SK-N-MC (cell line): ENCODE measurements at regions not wholly inside any gene's neighbourhood (a gene's known extent, or its start where the extent isn't known, plus 50 kb on each side); places are given as distances from the start of the nearest gene placed in this dataset.

Source experiments
- DNase-seq: peaks from one replicate; pipeline ENCODE4 v3.0.0-alpha.2; 2011; ENCODE audit warnings: low read depth, low spot score
- H3K27ac ChIP-seq: fragments of 200-600 bp; sonication (generic); 2 replicates; pipeline ENCODE4 v1.5.1; 2016; ENCODE audit warnings: mixed run types
- H3K36me3 ChIP-seq: fragments of 200-600 bp; sonication (generic); 2 replicates; pipeline ENCODE4 v1.6.1; 2017; ENCODE audit warnings: antibody characterized with exemption, low read length, mixed read lengths; ENCODE audit not compliant: insufficient read depth
- H3K4me3 ChIP-seq: fragments of 200-600 bp; sonication (generic); 2 replicates; pipeline ENCODE4 v1.5.1; 2016
- H3K9ac ChIP-seq: fragments of 200-600 bp; sonication (generic); 2 replicates; pipeline ENCODE4 v1.8.0; 2017; ENCODE audit warnings: mixed run types, mixed read lengths; ENCODE audit not compliant: insufficient read length
- H3K9me3 ChIP-seq: fragments of 200-600 bp; sonication (generic); 2 replicates; pipeline ENCODE4 v1.6.1; 2017; ENCODE audit warnings: low read depth, mild to moderate bottlenecking, antibody characterized with exemption, low read length, moderate library complexity, mixed read lengths
- EZH2 ChIP-seq: fragments of 200-600 bp; sonication (generic); IDR thresholded peaks from one replicate; pipeline ENCODE4 v1.6.1; 2017; ENCODE audit warnings: antibody characterized with exemption
- FOXP2 ChIP-seq: optimal IDR thresholded peaks from 2 replicates; pipeline ENCODE3; 2011; ENCODE audit warnings: mild to moderate bottlenecking, moderate library complexity; ENCODE audit not compliant: insufficient read depth; ENCODE audit errors: extremely low read length, control extremely low read depth
- POLR2AphosphoS5 ChIP-seq: IDR thresholded peaks from 2 replicates; pipeline ENCODE4 v1.6.1; 2012; ENCODE audit warnings: mild to moderate bottlenecking, low read depth, low read length, borderline replicate concordance

DNA sequence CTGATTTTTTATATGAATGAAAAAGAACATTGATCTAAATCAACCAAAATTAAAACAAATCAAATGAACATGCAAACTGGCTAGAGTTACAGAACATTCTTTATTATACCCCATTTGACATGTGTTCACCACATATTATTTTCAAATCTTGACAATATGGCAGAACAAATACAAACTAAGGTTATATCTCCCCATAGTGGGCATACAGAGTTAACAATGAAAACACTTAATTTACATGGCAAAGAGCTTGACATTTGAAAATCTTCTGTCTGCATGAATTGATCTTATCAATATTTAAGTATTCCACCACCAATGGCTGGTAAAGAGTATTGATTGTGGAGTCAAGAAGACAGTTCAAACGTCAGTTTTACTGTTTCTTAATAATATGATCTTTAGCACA, 197.9 kb upstream of the ANO3 start:
- H3K27ac ChIP-seq = no peak overlapping the region
- no peak overlapping the region for H3K9ac ChIP-seq
- H3K36me3 ChIP-seq = no peaks in the 10 kb centered on the region
- H3K4me3 ChIP-seq = no peak overlapping the region
- DNase-seq = no peak
- no peaks in the 10 kb centered on the region for H3K9me3 ChIP-seq
- TF ChIP-seq EZH2 (no peak), FOXP2 (no peak), POLR2AphosphoS5 (no peak)

DNA sequence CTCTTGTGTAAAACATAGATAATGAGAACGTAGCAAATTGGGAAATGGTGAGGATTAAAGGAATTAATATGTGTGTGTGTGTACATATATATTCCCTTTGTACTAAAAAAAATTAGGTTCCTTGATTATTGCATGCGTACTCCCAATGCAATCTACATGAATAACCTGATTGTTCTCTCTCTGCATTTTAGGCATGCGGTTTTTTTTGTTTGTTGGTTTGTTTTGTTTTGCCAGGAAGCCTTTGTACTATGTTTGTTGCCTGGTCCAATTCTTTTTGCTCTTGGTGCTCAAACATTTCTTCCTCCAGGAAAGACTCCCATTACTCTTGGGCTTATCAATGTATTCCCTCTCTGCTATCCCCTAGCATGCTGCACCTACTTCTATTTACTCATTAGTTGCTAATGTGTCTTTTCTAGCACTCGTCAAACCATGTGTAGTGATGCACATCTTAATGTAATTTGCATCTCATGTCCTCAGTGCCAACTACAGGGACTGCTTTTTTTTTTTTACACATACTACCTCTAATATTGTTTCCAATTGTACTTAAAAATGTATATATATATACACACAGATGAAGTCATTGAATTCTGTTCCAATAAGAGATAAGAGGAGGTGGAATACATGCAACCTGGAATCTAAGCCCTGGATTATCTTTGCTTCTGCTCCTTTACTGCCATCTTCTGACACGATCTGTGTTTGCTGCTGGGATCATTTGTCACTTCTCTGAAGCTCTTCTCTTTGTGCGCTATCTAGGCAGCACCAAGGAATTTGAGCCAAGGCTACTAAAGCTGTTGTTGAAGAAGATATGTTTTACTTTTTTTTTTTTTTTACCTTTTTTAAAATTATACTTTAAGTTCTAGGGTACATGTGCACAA, 197.2 kb upstream of the ANO3 start:
- Histone ChIP-seq H3K36me3 (no peaks in the 10 kb centered on the region), H3K9me3 (no peaks in the 10 kb centered on the region), H3K27ac (no peak overlapping the region), H3K4me3 (no peak overlapping the region), H3K9ac (no peak overlapping the region)
- TF ChIP-seq EZH2 (no peak), POLR2AphosphoS5 (no peak), FOXP2 (no peak)
- DNase-seq = no peak

GRCh38 chr11:26137651-26138050, 194.3 kb upstream of the ANO3 start:
- Histone ChIP-seq H3K36me3 (no peaks in the 10 kb centered on the region), H3K4me3 (no peak overlapping the region), H3K9ac (no peak overlapping the region), H3K27ac (no peak overlapping the region), H3K9me3 (no peaks in the 10 kb centered on the region)
- no peak for DNase-seq
- no peak for TF ChIP-seq FOXP2
- TF ChIP-seq POLR2AphosphoS5 = no peak
- TF ChIP-seq EZH2 = no peak

DNA sequence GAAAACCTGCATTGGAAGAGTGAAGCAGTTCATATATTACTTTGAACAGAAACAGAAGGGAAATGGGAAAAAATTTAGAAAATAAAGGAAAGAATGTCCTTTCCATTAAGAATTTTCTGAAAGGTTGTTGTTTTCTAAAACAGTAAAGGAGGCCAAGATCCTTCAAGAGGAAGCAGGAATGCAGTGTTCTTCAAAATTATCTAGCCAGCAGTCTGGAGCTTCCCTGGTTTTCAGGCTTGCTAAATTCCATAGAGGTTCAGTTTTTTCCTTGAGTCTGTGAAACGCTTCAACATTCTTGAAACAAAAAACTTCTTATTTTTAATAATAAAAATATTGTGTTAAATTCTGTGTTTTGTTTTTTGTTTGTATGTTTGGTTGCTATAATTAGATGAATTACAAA, 189.0 kb upstream of the ANO3 start:
- no peaks in the 10 kb centered on the region for H3K36me3 ChIP-seq
- no peak overlapping the region for H3K9ac ChIP-seq
- H3K4me3 ChIP-seq = no peak overlapping the region
- no peak for DNase-seq
- no peak overlapping the region for H3K27ac ChIP-seq
- TF ChIP-seq FOXP2 = no peak
- TF ChIP-seq POLR2AphosphoS5 = no peak
- no peak for TF ChIP-seq EZH2
- H3K9me3 ChIP-seq = no peaks in the 10 kb centered on the region

DNA sequence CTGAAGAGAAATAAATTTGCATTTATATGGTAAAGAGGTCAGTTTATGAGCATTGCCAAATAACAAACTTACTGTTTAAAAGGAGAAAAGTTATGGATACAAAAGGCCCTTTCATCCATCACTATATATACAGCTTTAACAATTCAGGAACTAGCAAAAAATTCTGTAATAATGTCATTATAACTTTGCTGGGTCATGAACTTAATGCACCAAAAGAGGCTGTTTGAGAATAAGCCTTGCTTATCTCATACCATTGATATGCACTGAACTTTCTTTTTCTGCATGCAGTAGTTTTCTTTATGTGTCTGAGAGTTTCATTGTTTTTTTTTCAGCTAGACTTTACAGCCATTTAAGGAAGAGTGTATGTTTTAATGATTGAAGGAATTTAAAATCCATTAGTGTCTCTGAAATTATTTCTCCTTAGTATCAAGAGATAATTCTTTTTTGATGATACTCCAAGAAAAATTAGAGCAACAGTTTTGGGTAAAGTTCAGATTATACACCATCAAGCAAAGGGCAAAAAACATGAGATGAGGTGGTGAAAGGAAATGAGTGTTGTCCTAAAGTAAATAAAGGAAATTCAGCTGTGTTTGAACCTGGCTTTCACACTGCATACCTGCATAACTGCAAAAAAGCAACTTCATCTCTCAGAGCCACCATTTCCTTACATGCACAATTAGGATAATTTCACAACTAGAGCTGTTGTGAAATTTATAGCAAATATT, 188.2 kb upstream of the ANO3 start:
- no peaks in the 10 kb centered on the region for H3K36me3 ChIP-seq
- no peak for DNase-seq
- no peak overlapping the region for H3K9ac ChIP-seq
- no peaks in the 10 kb centered on the region for H3K9me3 ChIP-seq
- no peak overlapping the region for H3K4me3 ChIP-seq
- no peak for TF ChIP-seq FOXP2
- TF ChIP-seq EZH2 = no peak
- no peak for TF ChIP-seq POLR2AphosphoS5
- H3K27ac ChIP-seq = no peak overlapping the region

DNA sequence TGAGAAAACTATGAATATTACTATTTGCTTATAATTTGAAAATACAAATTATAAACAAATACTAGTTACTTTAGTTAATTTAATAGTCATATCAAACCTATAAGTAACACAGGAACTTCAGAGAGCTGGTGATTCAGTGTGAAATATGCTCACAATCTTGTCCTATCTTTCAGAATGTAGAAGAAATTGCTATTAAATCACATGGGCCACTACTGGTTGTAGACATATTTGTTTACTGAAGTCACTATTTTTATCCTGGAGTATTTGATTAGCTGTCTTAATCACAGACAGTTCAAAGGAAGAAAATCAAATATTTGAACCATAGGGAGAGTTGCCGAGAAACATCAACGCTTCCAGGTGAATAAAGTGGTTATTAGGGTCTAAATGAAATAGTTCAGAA, 187.6 kb upstream of the ANO3 start:
- Histone ChIP-seq H3K36me3 (no peaks in the 10 kb centered on the region), H3K4me3 (no peak overlapping the region), H3K27ac (no peak overlapping the region), H3K9ac (no peak overlapping the region), H3K9me3 (no peaks in the 10 kb centered on the region)
- DNase-seq = no peak
- TF ChIP-seq POLR2AphosphoS5 (no peak), FOXP2 (no peak), EZH2 (no peak)

- DNase-seq = no peak
- Histone ChIP-seq H3K36me3 (no peaks in the 10 kb centered on the region), H3K9ac (no peak overlapping the region), H3K9me3 (no peaks in the 10 kb centered on the region), H3K4me3 (no peak overlapping the region), H3K27ac (no peak overlapping the region)
- TF ChIP-seq POLR2AphosphoS5 = no peak
- no peak for TF ChIP-seq FOXP2
- no peak for TF ChIP-seq EZH2
These were observed 187.0 kb upstream of the ANO3 start for GRCh38 chr11:26144911-26145310.

DNA sequence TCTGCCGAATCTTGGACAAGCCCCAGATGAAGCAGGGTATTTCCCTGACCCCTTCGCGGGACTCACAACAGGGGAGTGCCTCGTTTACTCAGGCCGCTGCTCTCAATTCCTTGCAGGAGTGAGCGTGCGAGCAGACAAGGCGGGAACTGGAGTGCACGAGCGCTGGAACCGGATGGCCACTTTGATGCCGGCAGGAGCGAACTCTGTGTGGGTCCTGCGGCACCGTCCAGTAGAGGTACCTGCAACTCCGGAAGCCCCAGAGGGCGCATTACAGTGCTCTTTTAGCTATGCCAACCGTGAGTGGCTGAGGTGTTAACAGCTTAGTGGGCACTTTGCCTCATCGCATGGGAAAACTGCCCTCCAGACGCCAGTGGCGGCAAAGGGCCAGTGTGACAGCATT, 182.3 kb upstream of the ANO3 start:
- Histone ChIP-seq H3K27ac (no peak overlapping the region), H3K9me3 (no peaks in the 10 kb centered on the region), H3K36me3 (no peaks in the 10 kb centered on the region), H3K4me3 (no peak overlapping the region), H3K9ac (no peak overlapping the region)
- TF ChIP-seq EZH2 (no peak), POLR2AphosphoS5 (no peak), FOXP2 (no peak)
- DNase-seq = no peak
